ENCODE measurements at regions not wholly inside any gene's neighbourhood (a gene's known extent, or its start where the extent isn't known, plus 50 kb on each side); places are given as distances from the start of the nearest gene placed in this dataset.

DNA sequence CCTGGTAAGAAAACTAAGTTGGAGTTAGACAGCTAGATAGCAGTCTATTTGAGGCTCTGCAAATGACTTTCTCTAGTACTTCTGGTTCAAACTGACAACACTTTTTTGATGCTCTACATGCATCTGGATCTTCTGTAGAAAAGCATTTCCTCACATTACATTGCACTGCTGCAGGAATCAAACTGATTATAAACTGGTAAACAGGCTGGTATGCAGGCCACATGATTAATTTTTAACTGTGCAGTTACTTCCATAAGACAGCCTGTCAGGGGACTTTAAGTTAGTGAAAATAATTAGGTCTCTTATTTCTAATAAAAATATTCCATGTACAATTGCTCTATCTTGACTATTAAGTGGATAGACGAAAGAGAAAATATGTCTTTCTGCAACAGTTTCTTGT is 550.0 kb upstream of the ALCAM start:
- TF ChIP-seq, protein P1, sequence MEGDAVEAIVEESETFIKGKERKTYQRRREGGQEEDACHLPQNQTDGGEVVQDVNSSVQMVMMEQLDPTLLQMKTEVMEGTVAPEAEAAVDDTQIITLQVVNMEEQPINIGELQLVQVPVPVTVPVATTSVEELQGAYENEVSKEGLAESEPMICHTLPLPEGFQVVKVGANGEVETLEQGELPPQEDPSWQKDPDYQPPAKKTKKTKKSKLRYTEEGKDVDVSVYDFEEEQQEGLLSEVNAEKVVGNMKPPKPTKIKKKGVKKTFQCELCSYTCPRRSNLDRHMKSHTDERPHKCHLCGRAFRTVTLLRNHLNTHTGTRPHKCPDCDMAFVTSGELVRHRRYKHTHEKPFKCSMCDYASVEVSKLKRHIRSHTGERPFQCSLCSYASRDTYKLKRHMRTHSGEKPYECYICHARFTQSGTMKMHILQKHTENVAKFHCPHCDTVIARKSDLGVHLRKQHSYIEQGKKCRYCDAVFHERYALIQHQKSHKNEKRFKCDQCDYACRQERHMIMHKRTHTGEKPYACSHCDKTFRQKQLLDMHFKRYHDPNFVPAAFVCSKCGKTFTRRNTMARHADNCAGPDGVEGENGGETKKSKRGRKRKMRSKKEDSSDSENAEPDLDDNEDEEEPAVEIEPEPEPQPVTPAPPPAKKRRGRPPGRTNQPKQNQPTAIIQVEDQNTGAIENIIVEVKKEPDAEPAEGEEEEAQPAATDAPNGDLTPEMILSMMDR (IDR thresholded peaks at IDR 0.05; ENCODE audit: unreplicated experiment) = no peak
- intact Hi-C loops (cut with micrococcal nuclease) = loop anchor here (10.0 kb wide), 1 partner anchor 152 kb away; no protein-coding TSS in a partner anchor
- Mint-ChIP-seq H3K36me3 (ENCODE audit: insufficient read depth, unreplicated experiment) (no peaks in the 10 kb centered on the region), H3K4me1 (ENCODE audit: insufficient read depth, unreplicated experiment) (no peaks in the 10 kb centered on the region), H3K4me3 (ENCODE audit: unreplicated experiment) (no peak overlapping the region), H3K27ac (ENCODE audit: low read depth, unreplicated experiment) (no peak overlapping the region), H3K27me3 (ENCODE audit: insufficient read depth, unreplicated experiment) (no peaks in the 10 kb centered on the region), H3K9me3 (ENCODE audit: unreplicated experiment) (peaks cover 19% of the 10 kb centered on the region)
- ChIA-PET POLR2A (no interaction called here), CTCF (no interaction called here)
- no peak for DNase-seq (ENCODE audit: unreplicated experiment)
- no TSS peak for BruUV-seq (replicated peaks)

DNA sequence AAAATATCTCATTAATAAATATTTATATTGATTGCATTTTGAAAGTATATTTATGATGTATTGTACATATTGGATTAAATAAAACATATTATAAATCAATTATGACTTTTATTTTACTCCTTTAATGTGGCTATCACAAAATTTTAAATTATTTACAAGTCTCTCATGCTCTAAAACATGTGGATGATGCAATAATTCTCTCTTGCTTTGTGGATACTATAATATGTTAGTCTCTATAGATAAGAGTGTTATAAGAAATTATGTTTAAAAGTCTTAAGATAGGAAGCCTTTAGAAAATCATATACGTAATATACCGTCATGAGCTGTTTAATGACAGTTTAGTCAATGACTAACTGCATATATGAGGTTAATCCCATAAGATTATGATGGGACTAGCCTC is 547.4 kb upstream of the ALCAM start:
- Mint-ChIP-seq H3K36me3 (ENCODE audit: insufficient read depth, unreplicated experiment) (no peaks in the 10 kb centered on the region), H3K4me3 (ENCODE audit: unreplicated experiment) (no peak overlapping the region), H3K4me1 (ENCODE audit: insufficient read depth, unreplicated experiment) (no peaks in the 10 kb centered on the region), H3K27ac (ENCODE audit: low read depth, unreplicated experiment) (no peak overlapping the region), H3K9me3 (ENCODE audit: unreplicated experiment) (peaks cover 19% of the 10 kb centered on the region), H3K27me3 (ENCODE audit: insufficient read depth, unreplicated experiment) (no peaks in the 10 kb centered on the region)
- ChIA-PET POLR2A (no interaction called here), CTCF (no interaction called here)
- no peak for DNase-seq (ENCODE audit: unreplicated experiment)
- TF ChIP-seq, protein P1 (IDR thresholded peaks at IDR 0.05; ENCODE audit: unreplicated experiment) = no peak
- intact Hi-C loops (cut with micrococcal nuclease) = loop anchor here (10.0 kb wide), 1 partner anchor 155 kb away; no protein-coding TSS in a partner anchor
- BruUV-seq (replicated peaks) = no TSS peak

DNA sequence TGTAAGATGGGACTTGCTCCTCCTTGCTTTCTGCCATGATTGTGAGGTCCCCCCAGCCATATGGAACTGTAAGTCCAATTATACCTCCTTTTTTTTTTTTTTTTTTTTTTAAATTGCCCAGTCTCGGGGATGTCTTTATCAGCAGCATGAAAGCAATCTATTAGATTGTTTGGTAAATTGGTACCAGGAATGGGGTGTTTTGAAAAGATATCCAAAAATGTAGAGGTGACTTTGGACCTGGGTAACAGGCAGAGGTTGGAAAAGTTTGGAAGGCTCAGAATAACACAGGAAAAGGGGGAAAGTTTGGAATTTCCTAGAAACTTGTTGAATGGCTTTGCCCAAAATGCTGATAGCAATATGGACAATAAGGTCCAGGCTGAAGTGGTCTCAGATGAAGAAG is 545.8 kb upstream of the ALCAM start:
- H3K9me3 Mint-ChIP-seq (ENCODE audit: unreplicated experiment) = peaks cover 19% of the 10 kb centered on the region
- H3K36me3 Mint-ChIP-seq (ENCODE audit: insufficient read depth, unreplicated experiment) = no peaks in the 10 kb centered on the region
- DNase-seq (ENCODE audit: unreplicated experiment) = no peak
- H3K27ac Mint-ChIP-seq (ENCODE audit: low read depth, unreplicated experiment) = no peak overlapping the region
- H3K4me1 Mint-ChIP-seq (ENCODE audit: insufficient read depth, unreplicated experiment) = no peaks in the 10 kb centered on the region
- no peaks in the 10 kb centered on the region for H3K27me3 Mint-ChIP-seq (ENCODE audit: insufficient read depth, unreplicated experiment)
- TF ChIP-seq, protein P1 (IDR thresholded peaks at IDR 0.05; ENCODE audit: unreplicated experiment) = no peak
- ChIA-PET CTCF (no interaction called here), POLR2A (no interaction called here)
- H3K4me3 Mint-ChIP-seq (ENCODE audit: unreplicated experiment) = no peak overlapping the region
- intact Hi-C loops (cut with micrococcal nuclease) = no loop called here
- no TSS peak for BruUV-seq (replicated peaks)

DNA sequence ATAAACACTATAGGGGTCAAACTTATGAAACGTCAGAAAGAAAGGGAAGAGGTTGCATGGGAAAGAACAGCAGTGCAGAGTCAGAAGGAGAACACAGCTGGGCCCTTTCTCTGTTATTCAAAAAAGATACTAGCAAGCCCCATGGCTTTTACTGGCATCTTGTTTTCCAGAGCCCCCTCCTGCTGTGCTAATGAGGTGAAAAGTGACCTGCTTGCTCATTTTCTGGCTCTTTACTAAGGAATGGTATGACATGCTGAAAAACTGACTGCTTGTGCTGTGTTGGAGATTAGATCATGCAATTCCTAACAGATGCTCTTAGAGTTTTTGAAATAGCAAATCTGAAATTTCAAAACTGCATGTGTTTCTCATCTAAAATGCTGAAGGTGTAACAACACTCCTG is 541.6 kb upstream of the ALCAM start:
- BruUV-seq (replicated peaks) = no TSS peak
- DNase-seq (ENCODE audit: unreplicated experiment) = no peak
- TF ChIP-seq, protein P1 (IDR thresholded peaks at IDR 0.05; ENCODE audit: unreplicated experiment) = no peak
- H3K36me3 Mint-ChIP-seq (ENCODE audit: insufficient read depth, unreplicated experiment) = no peaks in the 10 kb centered on the region
- H3K4me3 Mint-ChIP-seq (ENCODE audit: unreplicated experiment) = no peak overlapping the region
- H3K9me3 Mint-ChIP-seq (ENCODE audit: unreplicated experiment) = peaks cover 12% of the 10 kb centered on the region
- no peak overlapping the region for H3K27ac Mint-ChIP-seq (ENCODE audit: low read depth, unreplicated experiment)
- no peaks in the 10 kb centered on the region for H3K27me3 Mint-ChIP-seq (ENCODE audit: insufficient read depth, unreplicated experiment)
- CTCF ChIA-PET = no interaction called here
- no peaks in the 10 kb centered on the region for H3K4me1 Mint-ChIP-seq (ENCODE audit: insufficient read depth, unreplicated experiment)
- intact Hi-C loops (cut with micrococcal nuclease) = no loop called here
- POLR2A ChIA-PET = no interaction called here
